Activated T-cell treated with anti-CD3 and anti-CD28 coated beads, Interleukin-2, amount 50 U/mL, for 4 hours (primary cell): ENCODE measurements at regions not wholly inside any gene's neighbourhood (a gene's known extent, or its start where the extent isn't known, plus 50 kb on each side); places are given as distances from the start of the nearest gene placed in this dataset.

ENCODE experiments used
- ATAC-seq, 2 donors: fragments of 200-7000 bp; cut with Tn5 transposase; one replicate each; pipeline ENCODE4 v1.10.0; 2021
- DNase-seq: peaks from one replicate; pipeline ENCODE4 v3.0.0-alpha.2; 2020
- H3K27me3 Mint-ChIP-seq: one replicate; pipeline ENCODE4 v1.8.0; 2021; ENCODE audit warnings: low read depth, mixed read lengths
- H3K36me3 Mint-ChIP-seq: one replicate; pipeline ENCODE4 v1.8.0; 2022; ENCODE audit warnings: mixed read lengths; ENCODE audit not compliant: insufficient read depth
- H3K4me1 Mint-ChIP-seq: one replicate; pipeline ENCODE4 v1.8.0; 2021; ENCODE audit warnings: low read depth, mixed read lengths
- H3K4me3 Mint-ChIP-seq: one replicate; pipeline ENCODE4 v1.8.0; 2021; ENCODE audit warnings: mild to moderate bottlenecking, moderate library complexity, mixed read lengths
- H3K9me3 Mint-ChIP-seq: one replicate; pipeline ENCODE4 v1.8.0; 2021; ENCODE audit warnings: mixed read lengths

GRCh38 chr19:23855676-23856075, 59.0 kb upstream of the ZNF726 start:
- ATAC-seq (no peak), DNase-seq (no peak)
- H3K27me3 Mint-ChIP-seq: no peaks in the 10 kb centered on the region
- peaks cover 17% of the 10 kb centered on the region for H3K9me3 Mint-ChIP-seq
- H3K4me3 Mint-ChIP-seq: no peak overlapping the region
- H3K36me3 Mint-ChIP-seq: no peaks in the 10 kb centered on the region
- no peaks in the 10 kb centered on the region for H3K4me1 Mint-ChIP-seq

- no peaks in the 10 kb centered on the region for H3K4me1 Mint-ChIP-seq
- peaks cover 40% of the 10 kb centered on the region for H3K9me3 Mint-ChIP-seq
- ATAC-seq (no peak), DNase-seq (no peak)
- no peak overlapping the region for H3K4me3 Mint-ChIP-seq
- H3K27me3 Mint-ChIP-seq: no peaks in the 10 kb centered on the region
- peaks cover 3% of the 10 kb centered on the region for H3K36me3 Mint-ChIP-seq
These were observed 62.7 kb upstream of the ZNF726 start for GRCh38 chr19:23851966-23852365.

GRCh38 chr19:23832717-23833327, 74.1 kb upstream of the ZNF681 start:
- DNase-seq (no peak), ATAC-seq (no peak)
- Mint-ChIP-seq H3K36me3 (no peaks in the 10 kb centered on the region), H3K4me1 (no peaks in the 10 kb centered on the region), H3K27me3 (no peaks in the 10 kb centered on the region), H3K4me3 (no peak overlapping the region), H3K9me3 (peaks cover 49% of the 10 kb centered on the region)

- Mint-ChIP-seq H3K4me3 (no peak overlapping the region), H3K4me1 (no peaks in the 10 kb centered on the region), H3K27me3 (no peaks in the 10 kb centered on the region), H3K9me3 (peaks cover 25% of the 10 kb centered on the region), H3K36me3 (no peaks in the 10 kb centered on the region)
- no peak for DNase-seq
- ATAC-seq: no peak
These were observed 65.3 kb upstream of the ZNF681 start for GRCh38 chr19:23823952-23824389.

GRCh38 chr19:23822735-23823134, 64.0 kb upstream of the ZNF681 start:
- H3K36me3 Mint-ChIP-seq: no peaks in the 10 kb centered on the region
- H3K27me3 Mint-ChIP-seq: no peaks in the 10 kb centered on the region
- no peaks in the 10 kb centered on the region for H3K4me1 Mint-ChIP-seq
- DNase-seq: no peak
- H3K9me3 Mint-ChIP-seq: peaks cover 25% of the 10 kb centered on the region
- no peak overlapping the region for H3K4me3 Mint-ChIP-seq
- ATAC-seq: no peak

- ATAC-seq: no peak
- Mint-ChIP-seq H3K4me1 (no peaks in the 10 kb centered on the region), H3K27me3 (no peaks in the 10 kb centered on the region)
These were observed 58.8 kb upstream of the ZNF681 start for GRCh38 chr19:23817519-23817918.

GRCh38 chr19:23810496-23810895, 51.8 kb upstream of the ZNF681 start:
- ATAC-seq (no peak), DNase-seq (no peak)
- H3K9me3 Mint-ChIP-seq: no peaks in the 10 kb centered on the region
- H3K4me1 Mint-ChIP-seq: no peaks in the 10 kb centered on the region
- peaks cover 3% of the 10 kb centered on the region for H3K36me3 Mint-ChIP-seq
- H3K27me3 Mint-ChIP-seq: no peaks in the 10 kb centered on the region
- no peak overlapping the region for H3K4me3 Mint-ChIP-seq

More at GRCh38 chr19:23817519-23817918, 58.8 kb upstream of the ZNF681 start:
- H3K4me3 Mint-ChIP-seq: no peak overlapping the region
- peaks cover 10% of the 10 kb centered on the region for H3K9me3 Mint-ChIP-seq
- peak; percentile 21 for DNase-seq
- H3K36me3 Mint-ChIP-seq: no peaks in the 10 kb centered on the region
